H1 (cell line): ENCODE measurements at regions not wholly inside any gene's neighbourhood (a gene's known extent, or its start where the extent isn't known, plus 50 kb on each side); places are given as distances from the start of the nearest gene placed in this dataset.

Experiments used
- CTCF ChIA-PET: fragments of 300-600 bp; sonication (Branson Sonifier 250); formaldehyde crosslinking; loops from one replicate; lab custom pipeline; 2021; ENCODE audit not compliant: partially characterized antibody; lab: Charles Lee
- POLR2A ChIA-PET: fragments of 300-600 bp; sonication (Branson Sonifier 250); formaldehyde crosslinking; loops from one replicate; lab custom pipeline; 2021; ENCODE audit warnings: inconsistent platforms; ENCODE audit not compliant: partially characterized antibody; lab: Charles Lee
- DNase-seq, 2 experiments: peaks; one replicate each; pipeline versions ENCODE4 v3.0.0 to v3.0.0-alpha.2; 2010 to 2022; ENCODE audit warnings: low spot score in 2 of 2, low read depth in 1 of 2, mixed read lengths in 1 of 2
- FAIRE-seq: peaks from 2 replicates; lab custom pipeline; 2011; peaks lifted over from hg19 to GRCh38; lab: Jason Lieb, UNC
- H2AFZ ChIP-seq: 2 replicates; pipeline ENCODE4 v1.8.1; 2012; ENCODE audit warnings: low read length, inconsistent platforms
- H2AK5ac ChIP-seq: 2 replicates; pipeline ENCODE4 v1.6.1; 2013; ENCODE audit warnings: low read depth, low read length
- H2BK120ac ChIP-seq: replicated peaks from 2 replicates; pipeline ENCODE3; 2013; ENCODE audit warnings: low read depth, low read length, inconsistent platforms
- H2BK12ac ChIP-seq: 2 replicates; pipeline ENCODE4 v1.6.1; 2013; ENCODE audit warnings: low read depth, low read length
- H2BK15ac ChIP-seq: 2 replicates; pipeline ENCODE4 v1.6.1; 2013; ENCODE audit warnings: low read length
- H2BK20ac ChIP-seq: 2 replicates; pipeline ENCODE4 v1.6.1; 2013; ENCODE audit warnings: low read length
- H2BK5ac ChIP-seq: 2 replicates; pipeline ENCODE4 v1.6.1; 2013; ENCODE audit warnings: low read depth, low read length
- H3K14ac ChIP-seq: 2 replicates; pipeline ENCODE4 v1.6.1; 2013; ENCODE audit warnings: inconsistent platforms; ENCODE audit not compliant: insufficient read length
- H3K18ac ChIP-seq: 2 replicates; pipeline ENCODE4 v1.6.1; 2013; ENCODE audit warnings: low read length; ENCODE audit errors: extremely low read depth
- H3K23ac ChIP-seq: 2 replicates; pipeline ENCODE4 v1.6.1; 2013; ENCODE audit warnings: inconsistent platforms; ENCODE audit not compliant: insufficient read length
- H3K23me2 ChIP-seq: 2 replicates; pipeline ENCODE4 v1.6.1; 2013; ENCODE audit warnings: low read depth, low read length
- H3K27ac ChIP-seq: 2 replicates; pipeline ENCODE4 v1.6.1; 2011; ENCODE audit warnings: low read depth, low read length, inconsistent platforms
- H3K27me3 ChIP-seq, 4 experiments: replicated peaks in 1 of 4; 1 replicate in 1 of 4; 2 replicates in 3 of 4; pipeline versions ENCODE4 v1.6.1 to v1.8.1; 2011 to 2013; ENCODE audit warnings: low read length in 3 of 4, mild to moderate bottlenecking in 3 of 4, inconsistent platforms in 2 of 4, mixed read lengths in 2 of 4, moderate library complexity in 1 of 4; ENCODE audit not compliant: control insufficient read depth in 3 of 4, insufficient read depth in 3 of 4; ENCODE audit errors: extremely low read depth in 1 of 4
- H3K36me3 ChIP-seq, 4 experiments: 2 replicates each; pipeline versions ENCODE4 v1.6.1 to v1.8.1; 2011 to 2013; ENCODE audit warnings: mild to moderate bottlenecking in 4 of 4, low read length in 3 of 4, moderate library complexity in 2 of 4, control low read depth in 1 of 4, inconsistent platforms in 1 of 4; ENCODE audit not compliant: insufficient read depth in 4 of 4, control insufficient read depth in 2 of 4
- H3K4ac ChIP-seq: replicated peaks from 2 replicates; pipeline ENCODE3; 2013; ENCODE audit warnings: low read length, low read depth, mixed read lengths, inconsistent platforms; ENCODE audit not compliant: insufficient read length
- H3K4me1 ChIP-seq, 4 experiments: replicated peaks in 1 of 4; 1 replicate in 1 of 4; 2 replicates in 3 of 4; pipeline versions ENCODE4 v1.6.1 to v1.8.1; 2011 to 2013; ENCODE audit warnings: low read length in 3 of 4, inconsistent platforms in 2 of 4, mixed read lengths in 1 of 4; ENCODE audit not compliant: insufficient read depth in 4 of 4, control insufficient read depth in 3 of 4
- H3K4me2 ChIP-seq, 2 experiments: 2 replicates each; pipeline versions ENCODE4 v1.6.1 to v1.8.1; 2011 to 2013; ENCODE audit warnings: low read depth in 2 of 2, low read length in 2 of 2, control low read depth in 1 of 2, inconsistent platforms in 1 of 2, mild to moderate bottlenecking in 1 of 2; ENCODE audit not compliant: insufficient read depth in 1 of 2
- H3K4me3 ChIP-seq, 4 experiments: fragments of 200-600, 300-600 bp in 1 of 4; sonication (generic), shearing (Covaris generic), sonication (Bioruptor Twin) in 1 of 4; 2 replicates each; pipeline versions ENCODE4 v1.5.1 to v1.8.1; 2011 to 2016; ENCODE audit warnings: low read length in 4 of 4, low read depth in 3 of 4, control low read depth in 2 of 4, inconsistent platforms in 2 of 4, mild to moderate bottlenecking in 2 of 4, mixed read lengths in 1 of 4, moderate library complexity in 1 of 4; ENCODE audit not compliant: insufficient read depth in 2 of 4; ENCODE audit errors: extremely low read depth in 1 of 4
- H3K56ac ChIP-seq: replicated peaks from 2 replicates; pipeline ENCODE3; 2013; ENCODE audit warnings: low read depth, mild to moderate bottlenecking, mixed read lengths, low read length, inconsistent platforms; ENCODE audit not compliant: insufficient read length
- H3K79me1 ChIP-seq: 2 replicates; pipeline ENCODE4 v1.6.1; 2013; ENCODE audit warnings: low read depth, low read length, control low read depth
- H3K79me2 ChIP-seq, 2 experiments: 2 replicates each; pipeline versions ENCODE4 v1.6.1 to v1.8.1; 2012 to 2013; ENCODE audit warnings: low read length in 2 of 2, mild to moderate bottlenecking in 2 of 2, inconsistent platforms in 1 of 2; ENCODE audit not compliant: insufficient read depth in 2 of 2, control insufficient read depth in 1 of 2
- H3K9ac ChIP-seq, 4 experiments: replicated peaks in 1 of 4; 1 replicate in 1 of 4; 2 replicates in 3 of 4; pipeline versions ENCODE4 v1.6.1 to v1.8.1; 2011 to 2013; ENCODE audit warnings: low read depth in 3 of 4, low read length in 3 of 4, control low read depth in 2 of 4, mild to moderate bottlenecking in 2 of 4, moderate library complexity in 2 of 4, inconsistent platforms in 1 of 4; ENCODE audit errors: extremely low read depth in 1 of 4
- H3K9me3 ChIP-seq, 2 experiments: 2 replicates each; pipeline versions ENCODE4 v1.6.1 to v1.8.1; 2012 to 2013; ENCODE audit warnings: mild to moderate bottlenecking in 2 of 2, moderate library complexity in 2 of 2, control low read depth in 1 of 2, inconsistent platforms in 1 of 2, low read depth in 1 of 2, low read length in 1 of 2, mixed read lengths in 1 of 2; ENCODE audit not compliant: insufficient read depth in 2 of 2
- H4K20me1 ChIP-seq, 2 experiments: replicated peaks in 1 of 2; 2 replicates each; pipeline versions ENCODE3 to v1.8.1; 2011 to 2013; ENCODE audit warnings: inconsistent platforms in 2 of 2, low read length in 2 of 2, mild to moderate bottlenecking in 1 of 2; ENCODE audit not compliant: insufficient read depth in 2 of 2, control insufficient read depth in 1 of 2
- H4K5ac ChIP-seq: 2 replicates; pipeline ENCODE4 v1.6.1; 2013; ENCODE audit warnings: low read length, low read depth, mixed read lengths, inconsistent platforms; ENCODE audit not compliant: insufficient read length
- H4K8ac ChIP-seq: 2 replicates; pipeline ENCODE4 v1.8.0; 2013; ENCODE audit warnings: mild to moderate bottlenecking, moderate library complexity, low read length, inconsistent platforms; ENCODE audit not compliant: insufficient read depth; ENCODE audit errors: extremely low read depth
- H4K91ac ChIP-seq: replicated peaks from 2 replicates; pipeline ENCODE3; 2013; ENCODE audit warnings: low read length, mixed read lengths, inconsistent platforms; ENCODE audit not compliant: insufficient read length
- ASH2L ChIP-seq: fragments of 200-600, 300-600 bp; sonication (generic); IDR thresholded peaks from one replicate; pipeline ENCODE4 v1.7.1; 2017; ENCODE audit warnings: low read length
- CREB1 ChIP-seq: IDR thresholded peaks from 2 replicates; pipeline ENCODE4 v1.6.1; 2012; ENCODE audit warnings: inconsistent platforms
- EZH2 ChIP-seq: fragments of 200-600 bp; sonication (generic); IDR thresholded peaks from 2 replicates; pipeline ENCODE4 v1.7.1; 2012; ENCODE audit warnings: low read depth, mild to moderate bottlenecking, moderate library complexity, low read length, inconsistent platforms; ENCODE audit not compliant: severe bottlenecking
- JUN ChIP-seq: IDR thresholded peaks from 2 replicates; pipeline ENCODE4 v1.6.1; 2011; ENCODE audit warnings: low read depth, mild to moderate bottlenecking, improper control_type of control experiment, low read length
- KDM5A ChIP-seq: fragments of 200-600 bp; IDR thresholded peaks from 2 replicates; pipeline ENCODE4 v1.7.1; 2012; ENCODE audit warnings: mild to moderate bottlenecking, low read length, inconsistent platforms, mixed read lengths
- NANOG ChIP-seq: IDR thresholded peaks from 2 replicates; pipeline ENCODE4 v1.6.1; 2011; ENCODE audit warnings: low read length, low read depth, mild to moderate bottlenecking, inconsistent platforms; ENCODE audit not compliant: insufficient read depth, poor library complexity, severe bottlenecking
- RFX5 ChIP-seq: IDR thresholded peaks from 2 replicates; pipeline ENCODE4 v1.6.1; 2011; ENCODE audit warnings: low read depth, low read length, improper control_type of control experiment, borderline replicate concordance
- RXRA ChIP-seq: IDR thresholded peaks from 2 replicates; pipeline ENCODE4 v1.6.1; 2011; ENCODE audit warnings: low read depth, mild to moderate bottlenecking, low read length, moderate library complexity; ENCODE audit not compliant: insufficient read depth
- SIX5 ChIP-seq: IDR thresholded peaks from 2 replicates; pipeline ENCODE4 v1.6.1; 2011; ENCODE audit warnings: mild to moderate bottlenecking, low read depth, low read length
- SP1 ChIP-seq: IDR thresholded peaks from 2 replicates; pipeline ENCODE4 v1.6.1; 2011; ENCODE audit warnings: low read depth, low read length
- SP4 ChIP-seq: IDR thresholded peaks from 2 replicates; pipeline ENCODE4 v1.6.1; 2012; ENCODE audit warnings: low read length, inconsistent platforms
- TCF12 ChIP-seq: IDR thresholded peaks from 2 replicates; pipeline ENCODE4 v1.6.1; 2011; ENCODE audit warnings: low read depth, mild to moderate bottlenecking, low read length
- WGBS, 2 experiments: shearing (Covaris generic) in 1 of 2; methylation state at CpG; one replicate each; pipeline versions ENCODE4 v1.1.6 to v1.1.7; 2013 to 2015; ENCODE audit warnings: low lambda C conversion rate in 2 of 2, mixed read lengths in 2 of 2, inconsistent platforms in 1 of 2, low coverage in 1 of 2, missing lambda C conversion rate in 1 of 2; ENCODE audit not compliant: insufficient replicate concordance in 2 of 2, insufficient coverage in 1 of 2, insufficient read length in 1 of 2; ENCODE audit errors: extremely low coverage in 1 of 2, missing lambda C conversion rate in 1 of 2; 5-methylcytosine and 5-hydroxymethylcytosine counted together

GRCh38 chr7:128191136-128191844 lies 49.8 kb upstream of the LEP start:
- Histone ChIP-seq H3K4me2 (no peak overlapping the region), H2BK5ac (no peak overlapping the region), H3K4me1 (peaks cover 0 to 8% (median 2%) of the 10 kb centered on the region in 4 experiments; a peak in 3 of 7 replicates), H4K8ac (no peak overlapping the region), H3K79me1 (no peaks in the 10 kb centered on the region), H4K20me1 (no peaks in the 10 kb centered on the region), H2AK5ac (0 out of 2 replicates have a peak overlapping the region, but pooled peaks have one; percentile 24), H3K79me2 (no peaks in the 10 kb centered on the region), H3K4ac (no peak overlapping the region), H3K23ac (no peak overlapping the region), H2BK20ac (no peak overlapping the region), H3K18ac (no peak overlapping the region; the same call in 1 of the 2 replicates), H3K56ac (no peak overlapping the region), H3K27me3 (no peaks in the 10 kb centered on the region; a peak in 2 of 7 replicates), H3K14ac (no peak overlapping the region), H3K9me3 (peaks cover 12 to 13% of the 10 kb centered on the region in 2 experiments), H3K23me2 (no peaks in the 10 kb centered on the region; the same call in 1 of the 2 replicates), H2BK12ac (no peak overlapping the region), H2AFZ (no peak overlapping the region), H3K36me3 (no peaks in the 10 kb centered on the region), H2BK120ac (no peak overlapping the region), H4K5ac (no peak overlapping the region), H2BK15ac (no peak overlapping the region), H3K9ac (no peak overlapping the region), H3K27ac (no peak overlapping the region), H4K91ac (no peak overlapping the region), H3K4me3 (no peak overlapping the region)
- no peak for DNase-seq
- POLR2A ChIA-PET, result interaction anchor here (0.9 to 3.1 kb wide), 4 partner anchors 9 to 57 kb away, joined by 3 to 11 read pairs (median 3); no protein-coding TSS in a partner anchor
- WGBS, 2 experiments, result 82% methylated on average over 7 of the region's 7 CpGs; no CpG with 5 or more reads in 1 of the 2 experiments
- no peak for FAIRE-seq
- CTCF ChIA-PET, result interaction anchor here (0.9 to 6.4 kb wide), 11 partner anchors 8 to 68 kb away, joined by 3 to 57 read pairs (median 5); no protein-coding TSS in a partner anchor
- TF ChIP-seq SIX5, result no peak
- no peak for TF ChIP-seq KDM5A
- TF ChIP-seq RXRA, result no peak
- TF ChIP-seq ASH2L, result no peak
- no peak for TF ChIP-seq RFX5
- TF ChIP-seq SP4, result no peak
- no peak for TF ChIP-seq NANOG
- no peak for TF ChIP-seq TCF12
- TF ChIP-seq SP1, result no peak
- no peak for TF ChIP-seq EZH2
- TF ChIP-seq JUN, result no peak
- TF ChIP-seq CREB1, result no peak
